GM21367 (cell line): ENCODE measurements at regions not wholly inside any gene's neighbourhood (a gene's known extent, or its start where the extent isn't known, plus 50 kb on each side); places are given as distances from the start of the nearest gene placed in this dataset.

Experiments used
- ATAC-seq: cut with Tn5 transposase; IDR thresholded peaks from one replicate; pipeline ENCODE4 v1.9.1; 2021; ENCODE audit not compliant: unreplicated experiment

DNA sequence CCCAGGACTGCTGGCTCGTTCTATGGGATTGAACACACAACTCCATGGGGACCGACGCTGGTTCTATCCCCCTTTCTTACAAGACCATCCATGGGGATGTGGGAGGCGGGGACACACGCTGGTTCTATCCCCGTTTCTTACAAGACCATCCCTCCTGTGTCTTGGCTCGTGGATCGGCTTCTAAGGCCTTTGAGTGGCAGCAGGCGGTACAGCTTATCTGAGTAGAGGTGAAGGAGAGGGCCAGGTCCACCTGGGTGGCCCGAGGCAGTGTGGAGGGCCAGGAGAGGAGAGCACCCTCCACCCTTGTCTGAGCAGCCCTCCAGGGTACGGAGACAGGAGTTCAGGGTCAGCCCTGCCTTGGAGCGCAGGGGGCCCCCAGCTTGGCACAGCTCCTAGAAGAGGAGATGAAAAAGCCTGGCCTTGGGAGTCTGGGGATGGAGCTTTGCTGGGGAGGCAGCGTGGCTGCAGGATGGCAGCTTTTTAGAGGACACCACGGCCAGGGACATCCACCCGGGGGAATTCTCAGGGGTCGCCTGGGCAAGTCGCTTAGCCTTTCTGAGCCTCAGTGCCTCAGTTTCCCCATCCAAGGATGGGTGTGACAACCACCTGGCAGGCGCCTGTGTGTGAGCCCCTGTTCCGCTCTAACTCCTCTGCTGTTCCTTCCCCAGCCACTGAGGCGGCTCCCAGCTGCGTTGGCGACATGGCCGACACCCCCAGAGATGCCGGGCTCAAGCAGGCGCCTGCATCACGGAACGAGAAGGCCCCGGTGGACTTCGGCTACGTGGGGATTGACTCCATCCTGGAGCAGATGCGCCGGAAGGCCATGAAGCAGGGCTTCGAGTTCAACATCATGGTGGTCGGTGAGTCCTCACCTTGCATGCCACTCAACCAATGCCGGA lies 341.0 kb downstream of the SEC14L1 start:
- ATAC-seq = no peak

DNA sequence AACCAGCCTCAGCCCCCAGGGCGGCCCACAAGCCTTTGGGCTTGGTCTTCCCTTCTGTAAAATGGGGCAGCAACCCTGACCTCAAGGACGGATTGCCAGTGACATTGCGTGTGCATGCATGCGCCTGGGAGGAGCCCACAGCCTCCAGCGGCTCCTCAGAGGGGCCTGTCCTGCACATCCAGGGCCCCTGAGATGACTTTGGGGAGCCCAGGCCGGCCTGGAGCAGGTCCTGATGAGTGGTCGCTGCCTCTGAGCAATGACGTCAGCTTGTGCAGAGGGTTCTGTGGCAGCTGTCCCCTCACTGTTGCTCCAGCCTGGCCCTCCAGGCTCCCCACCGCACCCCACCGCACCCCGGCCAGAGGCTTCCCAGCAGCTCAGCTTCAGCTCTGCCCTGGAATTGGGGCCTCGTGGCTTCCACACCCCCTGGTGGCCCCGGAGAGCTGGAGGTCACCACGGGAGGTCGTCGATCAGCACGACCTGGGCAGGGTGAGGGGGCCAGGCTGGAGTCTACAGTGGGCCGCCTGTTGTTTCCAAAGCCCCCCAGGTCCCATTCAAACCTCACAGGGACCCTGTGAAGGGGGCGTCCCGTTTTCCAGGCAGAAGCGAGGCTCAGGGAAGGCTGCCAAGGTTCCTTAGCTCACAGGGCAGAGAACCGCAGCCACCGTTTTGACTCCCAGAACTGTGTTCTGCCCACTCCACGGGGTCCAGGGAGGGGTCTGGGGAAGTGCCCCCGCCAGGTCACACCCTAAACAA lies 341.8 kb downstream of the SEC14L1 start:
- ATAC-seq = no peak

DNA sequence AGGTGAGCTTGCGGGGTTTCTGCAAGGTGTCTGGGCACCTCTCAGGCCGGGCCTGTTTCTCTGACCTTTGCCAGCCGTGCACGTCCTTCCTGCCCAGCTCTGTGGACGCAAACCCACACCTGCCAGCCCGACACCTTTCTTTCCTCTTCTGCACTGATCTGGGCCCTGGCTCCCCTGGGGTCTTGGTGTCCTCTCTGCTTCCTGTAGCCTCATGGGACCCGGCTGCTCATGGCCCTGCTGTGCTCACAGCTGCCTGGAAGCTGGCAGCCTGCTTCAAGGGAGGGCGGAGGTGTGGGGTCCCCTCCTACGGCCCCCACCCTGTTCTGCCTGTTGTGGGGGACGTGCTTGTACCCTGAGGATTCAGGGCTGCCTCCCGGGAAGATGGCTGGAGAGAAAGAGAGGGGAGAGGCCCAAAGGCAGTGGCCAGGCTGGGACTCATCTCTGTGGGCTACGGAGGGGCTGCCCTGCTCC lies 342.4 kb downstream of the SEC14L1 start:
- ATAC-seq = no peak

DNA sequence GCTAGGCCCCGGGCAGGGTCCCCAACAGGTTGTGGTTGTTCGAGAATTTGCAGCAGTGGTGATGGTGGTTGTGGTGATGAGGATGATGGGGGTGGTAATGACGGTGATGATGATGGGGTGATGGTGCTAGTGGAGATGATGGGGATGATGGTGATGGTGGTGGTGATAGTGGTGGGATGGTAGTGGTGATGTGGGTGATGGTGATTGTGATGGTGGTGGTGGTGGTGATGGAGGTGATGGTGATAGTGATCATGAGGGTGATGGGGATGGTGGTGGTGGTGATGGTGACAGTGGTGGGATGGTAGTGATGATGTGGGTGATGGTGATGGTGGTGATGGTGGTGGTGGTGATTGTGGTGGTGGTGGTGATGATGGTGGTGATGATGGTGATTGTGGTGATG lies 343.3 kb downstream of the SEC14L1 start:
- no peak for ATAC-seq

DNA sequence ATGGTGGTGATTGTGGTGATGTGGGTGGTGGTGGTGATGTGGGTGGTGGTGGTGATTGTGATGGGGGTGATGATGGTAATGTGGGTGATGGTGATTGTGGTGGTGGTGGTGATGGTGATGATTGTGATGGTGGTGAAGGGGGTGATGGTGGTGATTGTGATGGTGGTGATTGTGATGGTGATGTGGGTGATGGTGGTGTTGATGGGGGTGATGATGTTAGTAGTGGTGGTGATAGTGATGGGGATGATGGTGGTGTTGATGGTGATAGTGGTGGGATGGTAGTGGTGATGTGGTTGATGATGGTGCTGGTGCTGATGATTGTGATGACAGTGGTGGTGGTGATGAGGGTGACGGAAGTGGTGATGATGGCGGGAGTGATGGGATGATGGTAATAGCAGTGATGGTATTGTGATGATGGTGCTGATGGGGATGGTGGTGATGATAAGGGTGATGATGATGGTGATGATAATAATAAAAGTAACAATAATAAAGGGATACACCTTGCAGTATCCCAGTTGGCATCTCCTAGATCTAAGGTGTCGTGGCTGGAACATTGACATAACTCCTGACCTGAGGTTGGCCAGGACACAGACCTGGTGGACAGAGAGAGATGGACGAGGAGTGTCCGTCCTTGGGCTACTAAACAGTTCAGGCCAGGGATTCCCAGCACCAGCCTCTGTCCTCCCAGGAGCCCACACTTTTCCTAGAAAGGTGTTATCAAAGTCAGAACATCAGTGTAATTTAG lies 344.5 kb downstream of the SEC14L1 start:
- no peak for ATAC-seq

DNA sequence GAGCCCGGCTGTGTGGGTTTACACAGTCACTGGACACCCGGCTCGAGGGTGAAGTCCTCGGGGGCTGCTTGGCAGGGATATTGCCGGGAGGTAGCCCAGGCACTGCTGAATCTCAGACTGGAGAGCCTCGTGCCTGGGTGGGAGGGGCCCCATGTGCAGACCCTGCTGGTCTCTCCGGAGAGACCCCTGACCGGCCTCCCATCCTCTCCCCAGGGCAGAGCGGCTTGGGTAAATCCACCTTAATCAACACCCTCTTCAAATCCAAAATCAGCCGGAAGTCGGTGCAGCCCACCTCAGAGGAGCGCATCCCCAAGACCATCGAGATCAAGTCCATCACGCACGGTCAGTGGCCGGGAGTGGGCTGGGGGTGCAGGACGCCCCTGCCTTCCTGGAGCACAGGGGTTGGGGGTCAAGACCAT lies 346.5 kb downstream of the SEC14L1 start:
- no peak for ATAC-seq

DNA sequence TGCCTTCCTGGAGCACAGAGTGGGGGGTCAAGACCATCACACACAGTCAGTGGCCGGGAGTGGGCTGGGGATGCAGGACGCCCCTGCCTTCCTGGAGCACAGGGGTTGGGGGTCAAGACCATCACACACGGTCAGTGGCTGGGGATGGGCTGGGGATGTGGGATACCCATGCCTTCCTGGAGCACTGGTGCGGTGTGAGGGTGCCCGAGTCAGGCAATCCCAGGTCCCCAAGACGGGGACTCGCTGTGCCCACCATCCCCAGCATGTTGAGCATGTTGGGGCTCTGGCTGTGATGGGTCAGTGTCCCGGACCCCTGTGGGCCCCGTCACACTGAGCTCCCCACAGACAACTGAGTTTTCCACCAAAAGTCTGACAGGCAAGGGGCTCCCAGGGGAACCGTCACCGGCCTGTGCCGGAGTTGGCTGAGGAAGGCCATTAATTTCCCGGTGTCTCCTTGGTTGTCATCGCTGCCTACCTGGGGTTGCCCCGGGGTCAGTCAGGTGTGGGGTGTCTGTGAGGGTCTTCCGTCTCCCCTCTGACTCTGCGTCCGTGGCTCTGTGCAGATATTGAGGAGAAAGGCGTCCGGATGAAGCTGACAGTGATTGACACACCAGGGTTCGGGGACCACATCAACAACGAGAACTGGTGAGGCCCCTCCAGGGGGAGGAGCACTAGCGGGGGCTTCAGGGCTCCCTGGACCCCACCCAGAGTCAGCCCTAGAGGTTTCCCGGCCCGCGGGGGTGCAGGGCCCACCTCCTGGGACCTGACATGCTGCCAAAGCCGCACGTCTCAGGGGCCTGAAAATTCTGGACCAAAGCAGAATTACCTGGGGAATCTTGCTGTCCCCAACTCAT lies 347.1 kb downstream of the SEC14L1 start:
- ATAC-seq = no peak

DNA sequence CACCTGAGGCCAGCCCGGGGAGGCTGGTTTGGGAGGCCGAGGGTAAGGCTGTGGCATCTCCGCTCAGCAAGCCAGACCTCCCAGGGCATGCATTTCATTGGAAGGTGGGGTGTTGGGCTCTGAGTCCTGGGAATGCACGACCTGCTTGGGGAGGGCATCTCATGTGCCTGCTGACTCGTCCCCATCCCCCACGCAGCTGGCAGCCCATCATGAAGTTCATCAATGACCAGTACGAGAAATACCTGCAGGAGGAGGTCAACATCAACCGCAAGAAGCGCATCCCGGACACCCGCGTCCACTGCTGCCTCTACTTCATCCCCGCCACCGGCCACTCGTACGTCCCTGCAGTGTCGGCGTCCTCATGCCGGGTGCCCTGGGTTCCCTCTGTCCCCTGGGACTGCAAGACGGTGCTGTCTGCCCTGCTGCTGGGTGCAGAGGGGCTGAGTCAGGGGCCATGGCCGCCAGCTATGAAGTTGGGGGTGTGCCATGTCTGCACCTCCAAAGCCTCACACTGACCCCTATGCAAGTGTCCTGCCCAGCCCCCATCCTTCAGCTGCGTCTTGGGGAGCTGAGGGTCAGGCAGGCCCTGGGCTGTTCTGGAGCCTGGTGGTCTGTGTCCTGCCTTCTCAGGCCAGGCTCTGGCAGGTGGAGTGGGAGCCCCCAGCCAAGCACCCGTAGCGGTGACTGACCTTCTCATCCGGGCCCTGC lies 347.9 kb downstream of the SEC14L1 start:
- ATAC-seq = no peak

DNA sequence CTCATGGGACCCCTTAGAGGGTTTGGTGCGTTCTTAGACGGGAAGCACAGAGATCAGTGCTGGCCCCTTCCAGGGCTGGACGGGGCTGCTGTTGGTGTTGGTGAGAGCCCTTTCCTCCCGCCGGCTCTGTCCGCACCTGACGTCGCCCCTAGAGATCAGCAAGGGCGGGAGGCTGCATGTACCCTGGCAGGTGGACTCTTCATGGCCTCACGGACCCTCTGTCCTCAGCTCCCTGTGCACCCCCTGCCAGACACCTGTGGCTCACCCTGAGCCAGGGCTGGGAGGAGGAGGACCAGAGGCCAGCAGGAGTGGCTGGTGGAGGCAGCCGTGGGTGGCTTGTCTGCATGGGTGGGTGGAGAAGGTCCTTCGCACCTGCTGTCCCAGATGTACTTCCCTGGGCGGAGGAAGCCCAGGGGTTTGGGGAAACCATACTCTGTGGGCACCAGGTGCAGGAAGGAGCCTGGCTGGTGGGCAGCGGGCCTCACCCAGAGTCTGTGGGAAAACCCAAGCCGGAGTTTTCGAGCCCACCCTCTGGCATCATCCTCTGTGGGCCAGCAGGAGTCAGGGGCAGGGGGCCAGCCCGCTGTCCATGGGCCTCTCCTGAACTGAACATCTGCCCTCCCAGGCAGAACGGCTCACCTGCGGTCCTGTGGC lies 348.6 kb downstream of the SEC14L1 start:
- ATAC-seq = no peak

DNA sequence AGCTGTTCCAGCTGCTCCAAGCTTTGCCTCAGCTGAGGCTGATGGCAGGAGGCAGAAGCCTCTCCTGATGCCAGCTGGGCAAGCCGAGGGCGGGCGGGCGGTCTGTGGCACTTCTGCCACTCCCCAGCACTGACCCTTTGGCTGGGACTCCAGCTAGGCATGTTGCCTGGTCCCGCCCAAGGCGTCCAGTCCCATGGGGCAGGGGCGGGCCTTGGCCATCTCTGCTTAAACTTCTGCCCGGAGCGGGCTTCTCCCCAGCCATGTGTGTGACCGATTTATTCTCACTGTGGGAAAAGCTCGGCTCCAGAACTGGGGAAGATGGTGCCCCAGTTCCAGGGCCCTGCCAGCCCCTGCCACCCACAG lies 349.1 kb downstream of the SEC14L1 start:
- ATAC-seq = no peak

DNA sequence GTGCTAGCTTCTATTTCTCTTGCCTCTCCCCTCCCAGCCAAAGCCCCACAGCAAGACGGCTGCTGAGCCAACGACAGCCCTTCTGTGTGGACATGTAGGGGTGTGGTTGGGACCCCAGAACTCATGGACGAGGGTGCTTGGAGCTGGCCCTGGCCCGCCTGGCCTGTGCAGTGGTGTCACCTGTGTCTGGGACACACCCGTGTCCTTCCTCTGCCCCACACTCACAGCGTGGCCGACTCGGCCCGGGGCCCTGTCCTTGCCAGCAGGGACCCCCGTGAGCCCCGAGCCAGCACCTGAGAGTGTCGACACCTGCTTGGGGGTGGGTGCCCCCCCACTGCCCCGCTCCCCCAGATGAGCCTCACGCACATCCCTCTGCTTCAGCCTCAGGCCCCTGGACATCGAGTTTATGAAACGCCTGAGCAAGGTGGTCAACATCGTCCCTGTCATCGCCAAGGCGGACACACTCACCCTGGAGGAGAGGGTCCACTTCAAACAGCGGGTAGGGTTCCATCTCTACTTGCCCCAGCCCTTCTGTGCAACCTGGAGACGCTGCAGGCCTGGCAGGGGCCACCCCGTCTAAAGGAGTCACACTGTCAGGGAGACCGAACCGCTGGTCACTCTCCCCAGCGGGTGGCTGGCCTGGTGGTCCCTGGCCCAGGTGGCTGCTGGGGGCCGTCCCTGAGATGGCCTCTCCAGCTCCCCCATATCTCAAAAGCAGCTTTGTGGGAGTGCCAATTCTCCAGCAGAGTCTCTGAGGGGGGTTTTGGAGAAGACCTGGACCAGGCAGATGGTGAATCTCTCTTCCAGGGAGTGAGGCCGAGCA lies 349.8 kb downstream of the SEC14L1 start:
- ATAC-seq = no peak

DNA sequence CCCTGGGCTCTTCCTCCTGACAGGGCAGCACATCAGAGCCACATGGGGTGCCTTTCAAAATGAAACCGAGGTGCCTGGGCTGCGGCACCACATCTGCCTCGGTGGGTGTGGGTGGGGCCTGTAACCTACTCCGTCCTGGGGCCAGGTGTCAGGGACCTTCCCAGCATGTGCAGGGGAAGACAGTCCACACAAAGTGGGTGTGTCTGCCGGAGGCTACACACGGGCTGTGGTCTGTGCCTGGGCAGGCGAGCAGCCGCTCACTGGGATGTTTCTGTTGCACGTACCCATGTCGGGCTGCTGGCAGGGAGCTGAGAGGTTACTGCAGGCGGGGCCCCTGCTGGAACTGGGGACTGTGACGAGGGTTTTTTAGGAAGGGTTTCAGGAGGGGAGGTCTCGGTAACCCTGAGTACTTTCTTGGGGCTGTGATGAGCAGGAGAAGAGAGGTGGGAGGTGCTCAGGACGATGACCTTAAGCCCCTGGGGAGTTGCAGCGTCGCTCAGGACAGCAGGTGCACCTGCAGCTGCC lies 351.2 kb downstream of the SEC14L1 start:
- ATAC-seq = no peak

DNA sequence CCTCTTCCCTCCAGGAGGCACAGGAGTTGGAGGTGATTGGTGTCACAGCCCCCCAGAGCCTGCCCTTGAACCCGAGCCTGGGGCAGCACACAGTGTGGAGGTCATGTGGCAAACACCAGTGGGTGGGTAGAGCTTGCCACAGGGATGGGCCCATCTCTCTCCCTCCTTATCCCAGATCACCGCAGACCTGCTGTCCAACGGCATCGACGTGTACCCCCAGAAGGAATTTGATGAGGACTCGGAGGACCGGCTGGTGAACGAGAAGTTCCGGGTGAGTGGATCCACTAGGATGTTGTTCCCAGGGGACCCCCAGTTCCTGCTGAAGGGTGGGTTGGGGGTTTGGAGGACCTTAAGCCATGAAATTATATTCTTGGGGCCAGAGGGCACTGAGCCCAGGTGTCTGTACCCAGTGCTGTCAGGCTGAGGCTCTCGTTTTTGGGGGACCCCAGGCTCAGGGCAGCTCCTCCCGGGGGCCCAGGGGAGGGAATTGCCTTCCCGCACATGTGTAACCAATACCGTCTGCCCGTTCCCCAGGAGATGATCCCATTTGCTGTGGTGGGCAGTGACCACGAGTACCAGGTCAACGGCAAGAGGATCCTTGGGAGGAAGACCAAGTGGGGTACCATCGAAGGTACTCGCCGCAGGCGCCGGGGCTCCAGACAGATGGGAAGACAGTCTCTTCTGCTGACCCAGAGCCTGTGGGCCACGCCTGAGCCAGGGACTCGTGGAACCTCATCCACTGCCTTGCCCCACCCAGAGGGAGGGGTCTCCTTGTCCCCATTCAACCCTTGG lies 351.9 kb downstream of the SEC14L1 start:
- no peak for ATAC-seq

DNA sequence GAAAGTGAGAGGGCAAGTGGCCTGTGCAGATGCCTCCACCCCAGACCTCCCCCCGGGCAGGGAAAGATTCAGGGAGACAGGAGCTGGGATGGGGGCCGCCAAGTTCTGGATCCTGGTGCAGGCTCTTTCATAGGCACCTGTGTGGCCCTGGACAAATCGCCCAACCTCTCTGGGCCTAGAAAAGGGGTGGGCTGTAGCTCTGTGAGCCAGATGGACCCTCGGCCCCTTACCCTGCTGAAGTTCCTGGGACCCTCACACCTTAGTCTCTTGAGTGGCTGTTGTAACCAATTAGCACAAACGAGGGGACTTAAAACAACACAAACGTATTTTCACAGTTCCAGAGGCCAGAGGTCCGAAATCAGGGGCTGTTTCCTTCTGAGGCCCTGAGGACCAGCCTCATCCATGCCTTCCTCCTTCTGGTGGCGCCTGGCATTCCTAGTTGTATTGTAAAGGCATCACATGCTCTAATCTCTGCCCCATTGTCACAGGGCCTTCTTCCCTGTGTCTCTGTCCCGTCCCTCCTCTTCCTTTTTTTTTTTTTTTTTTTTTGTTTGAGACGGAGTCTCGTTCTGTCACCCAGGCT lies 352.6 kb downstream of the SEC14L1 start:
- no peak for ATAC-seq

DNA sequence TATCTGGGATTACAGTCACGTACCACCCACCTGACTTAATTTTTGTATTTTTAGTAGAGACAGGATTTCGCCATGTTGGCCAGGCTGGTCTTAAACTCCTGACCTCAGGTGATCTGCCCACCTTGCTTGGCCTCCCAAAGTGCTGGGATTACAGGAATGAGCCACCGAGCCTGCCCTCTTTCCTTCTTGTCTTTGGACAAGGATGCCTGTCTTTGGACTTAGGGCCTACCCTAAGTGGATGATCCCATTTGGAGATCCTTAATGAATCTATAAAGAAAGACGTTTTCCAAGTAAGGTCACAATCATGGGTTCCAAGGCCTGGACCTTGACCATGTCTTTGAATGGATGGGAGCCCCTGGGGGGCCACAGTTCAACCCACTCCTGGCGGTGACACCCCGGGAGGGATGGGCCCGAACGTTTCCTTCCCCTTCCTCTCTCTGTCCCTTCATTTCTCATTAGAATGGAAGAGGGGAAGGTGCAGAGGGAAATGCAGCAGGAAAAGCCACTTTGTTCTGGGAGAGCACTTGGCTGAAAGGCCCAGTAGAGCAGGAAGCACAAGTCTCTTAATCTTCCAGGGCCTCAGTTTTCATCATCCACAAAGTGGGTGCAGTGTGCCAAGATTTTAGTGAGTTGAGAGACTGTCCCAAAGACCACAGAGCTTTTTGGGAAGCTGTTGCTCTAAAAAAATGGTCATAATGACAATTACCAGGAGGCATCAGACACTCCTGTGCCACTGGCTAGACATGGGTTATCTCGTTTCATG lies 353.3 kb downstream of the SEC14L1 start:
- no peak for ATAC-seq

DNA sequence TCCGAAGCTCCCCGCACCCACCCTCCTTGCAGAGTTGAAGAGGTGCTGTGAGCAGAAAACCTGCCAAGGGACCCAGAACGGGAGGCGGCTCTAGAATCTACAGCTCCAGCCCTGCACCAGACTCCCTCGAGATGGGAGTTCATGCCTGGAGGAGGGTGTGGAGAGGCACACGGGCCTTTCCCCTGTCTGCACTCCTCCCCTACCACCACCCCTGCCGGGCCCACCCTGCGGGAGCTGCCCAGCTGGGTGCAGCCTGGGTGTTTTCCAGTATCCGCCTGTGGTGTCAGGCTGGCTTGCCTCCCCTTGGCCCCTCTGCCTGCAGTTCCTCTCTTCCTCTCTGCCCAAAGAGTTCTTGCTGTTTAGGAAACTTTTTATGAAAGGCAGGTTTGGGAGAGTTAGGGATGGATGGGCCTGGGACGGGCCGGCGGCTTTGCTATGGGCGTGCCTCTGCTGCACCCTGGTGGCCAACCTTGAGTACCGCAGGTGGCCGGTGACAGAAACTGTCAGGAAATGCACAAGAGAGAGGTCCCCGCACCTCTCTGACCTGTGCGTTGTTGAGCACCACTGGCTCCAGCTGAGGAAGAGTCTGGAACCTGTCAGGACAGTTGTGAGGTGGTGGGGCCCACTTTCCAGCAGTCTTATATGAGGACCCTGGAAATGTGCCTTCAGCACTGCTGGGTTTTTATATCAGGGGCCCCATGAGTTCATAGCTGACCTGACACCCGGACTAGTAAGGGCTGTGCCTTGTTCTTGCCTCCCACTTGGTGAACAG lies 354.1 kb downstream of the SEC14L1 start:
- no peak for ATAC-seq
